Muscle of back (tissue), 3 donors: ENCODE measurements at regions not wholly inside any gene's neighbourhood (a gene's known extent, or its start where the extent isn't known, plus 50 kb on each side); places are given as distances from the start of the nearest gene placed in this dataset.

Source experiments
- DNase-seq, 3 donors: peaks; one replicate each; pipeline versions ENCODE4 v3.0.0 to v3.0.0-alpha.2; 2013

DNA sequence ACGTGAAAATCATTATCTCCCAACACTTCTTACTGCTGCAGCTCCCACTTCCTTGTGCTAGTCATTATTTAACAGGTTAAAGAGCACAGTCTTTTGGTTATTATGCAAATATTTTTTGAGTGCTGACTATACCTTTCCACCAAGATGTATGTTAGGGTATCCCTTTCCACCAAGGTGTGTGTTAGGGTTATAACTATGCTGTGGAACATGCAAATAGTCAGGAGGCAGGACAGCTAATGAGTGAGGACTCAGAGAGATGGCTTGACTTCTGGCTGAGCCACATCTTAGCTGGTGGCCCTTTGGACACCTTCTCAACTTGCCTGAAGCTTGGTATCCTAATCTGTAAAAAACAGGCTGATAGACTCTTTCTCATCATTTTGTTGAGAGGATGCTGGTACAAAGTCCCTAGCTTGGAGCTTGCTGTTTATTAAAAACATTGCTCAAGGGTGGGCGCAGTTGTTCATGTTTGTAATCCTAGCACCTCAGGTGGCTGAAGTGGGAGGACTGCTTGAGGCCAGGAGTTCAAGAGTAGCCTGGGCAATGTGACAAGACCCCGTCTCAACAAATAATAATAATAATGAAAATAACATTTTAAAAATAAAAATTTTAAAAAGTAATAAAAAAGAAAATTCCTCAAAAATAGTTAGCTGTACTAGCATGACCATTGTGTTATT, 160.5 kb upstream of the ADAMTS9 start:
- DNase-seq: no peak

DNA sequence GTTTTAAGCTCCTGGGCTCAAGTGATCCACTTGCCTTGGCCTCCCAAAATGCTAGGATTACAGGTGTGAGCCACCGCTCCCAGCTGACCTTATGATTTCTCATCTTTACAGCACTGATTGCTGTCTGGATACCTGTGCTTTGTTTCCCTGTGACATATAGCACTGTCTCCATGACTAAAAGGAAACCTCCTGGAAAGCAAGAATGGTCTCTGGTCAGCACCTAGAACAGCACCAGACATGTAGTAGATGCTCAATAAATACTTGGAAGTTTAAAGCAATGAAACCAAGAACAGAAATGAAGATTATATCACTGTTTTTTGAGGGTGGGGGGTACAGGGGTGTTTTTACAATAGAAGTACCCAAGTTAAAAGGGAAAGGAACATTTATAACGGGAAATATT, 156.8 kb upstream of the ADAMTS9 start:
- no peak for DNase-seq

DNA sequence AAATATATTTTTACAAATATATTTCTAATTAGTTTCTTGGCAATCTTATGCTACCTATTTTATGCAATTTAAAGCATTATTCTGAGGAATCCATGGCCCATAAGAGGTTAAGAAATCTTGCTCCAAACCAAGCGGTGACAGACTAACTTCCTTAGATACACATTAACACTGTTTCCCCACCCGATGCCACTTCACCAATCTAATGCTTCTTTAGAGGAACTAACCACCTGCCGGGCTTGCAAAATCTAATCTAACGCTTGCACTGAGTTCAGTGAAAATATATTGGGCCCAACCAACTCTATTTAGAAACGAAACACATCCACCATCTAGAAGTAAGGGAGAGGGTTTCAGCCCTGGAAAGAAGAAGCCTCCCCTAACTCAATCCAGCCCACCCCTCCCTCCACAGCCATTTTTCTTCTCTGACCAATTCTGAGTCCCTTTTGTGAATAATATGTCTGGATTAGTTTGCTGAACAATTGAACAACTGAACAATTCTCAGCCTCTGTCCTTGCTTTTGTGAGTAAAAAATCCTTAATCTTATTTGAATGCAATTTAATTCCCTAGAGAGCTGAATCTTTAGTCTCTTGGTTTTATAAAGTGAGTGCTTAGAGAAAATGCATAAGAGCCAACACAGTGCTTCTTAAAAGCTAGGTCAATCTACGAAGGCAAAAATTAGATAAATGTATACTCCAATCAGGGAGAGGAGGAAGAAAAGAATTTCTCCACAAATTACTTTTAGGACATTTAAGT, 150.4 kb upstream of the ADAMTS9 start:
- no peak for DNase-seq

DNA sequence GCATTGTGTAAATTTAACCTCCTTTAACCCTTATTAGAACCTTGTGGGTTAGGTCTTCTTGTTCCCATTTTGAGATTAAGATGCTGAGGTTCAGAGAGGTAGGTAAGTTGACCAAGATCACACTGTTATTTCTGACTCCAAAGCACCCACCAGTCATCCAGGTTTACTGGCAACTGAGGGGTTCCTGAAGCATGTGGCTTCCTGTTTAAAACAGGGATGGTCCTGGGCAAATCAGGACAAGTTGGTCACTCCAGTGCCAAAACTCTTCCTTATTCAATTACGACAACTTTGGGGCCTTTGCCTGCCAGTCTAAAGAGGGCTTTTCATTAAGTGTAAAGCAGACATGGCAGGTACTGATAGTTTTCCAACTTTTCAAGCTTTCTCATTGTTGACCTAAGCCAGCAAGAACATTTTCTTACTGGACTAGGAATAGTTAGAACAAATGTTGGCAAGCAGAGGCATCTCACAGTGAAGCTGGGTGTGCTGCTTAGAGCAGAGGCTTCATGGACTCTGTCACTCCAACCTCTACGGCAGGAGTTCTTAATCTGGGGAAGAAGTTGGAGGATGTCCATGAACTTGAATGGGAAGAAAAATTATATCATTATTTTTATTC, 149.4 kb upstream of the ADAMTS9 start:
- no peak for DNase-seq

DNA sequence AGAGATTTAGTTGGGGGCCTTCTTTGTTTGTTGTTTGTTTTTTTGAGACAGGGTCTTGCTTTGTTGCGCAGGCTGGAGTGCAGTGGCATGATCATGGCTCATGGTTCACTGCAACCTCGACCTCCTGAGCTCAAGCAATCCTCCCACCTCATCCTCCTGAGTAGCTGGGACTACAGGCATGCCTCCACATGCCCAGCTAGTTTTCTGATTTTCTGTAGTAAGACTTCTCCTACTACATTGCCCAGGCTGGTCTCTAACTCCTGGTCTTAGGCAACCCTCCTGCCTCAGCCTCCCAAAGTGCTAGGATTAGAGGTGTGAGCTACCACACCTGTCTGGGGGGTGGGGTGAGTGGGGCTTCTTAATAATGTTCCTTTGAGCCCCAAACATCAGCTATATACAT, 148.3 kb upstream of the ADAMTS9 start:
- DNase-seq: no peak

DNA sequence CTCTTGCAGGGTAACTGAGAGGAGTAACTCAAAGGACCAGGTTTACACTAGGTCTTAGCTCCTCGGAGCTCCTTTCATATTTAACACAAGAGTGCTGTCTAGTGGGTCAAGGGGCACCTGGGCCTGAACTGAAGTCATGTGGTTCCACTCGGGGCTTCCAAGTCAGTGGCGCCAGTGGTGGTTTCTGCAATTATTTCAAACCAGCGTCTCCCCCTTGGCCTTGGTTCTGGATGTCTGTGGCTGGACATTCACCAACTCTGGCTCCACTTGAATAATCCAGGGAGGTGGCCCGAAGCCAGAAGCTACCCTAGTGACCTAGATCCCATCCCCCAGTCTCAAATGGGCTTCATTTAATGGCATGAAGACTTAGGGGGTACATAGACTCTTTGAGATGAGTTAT, 144.3 kb upstream of the ADAMTS9 start:
- no peak for DNase-seq

DNA sequence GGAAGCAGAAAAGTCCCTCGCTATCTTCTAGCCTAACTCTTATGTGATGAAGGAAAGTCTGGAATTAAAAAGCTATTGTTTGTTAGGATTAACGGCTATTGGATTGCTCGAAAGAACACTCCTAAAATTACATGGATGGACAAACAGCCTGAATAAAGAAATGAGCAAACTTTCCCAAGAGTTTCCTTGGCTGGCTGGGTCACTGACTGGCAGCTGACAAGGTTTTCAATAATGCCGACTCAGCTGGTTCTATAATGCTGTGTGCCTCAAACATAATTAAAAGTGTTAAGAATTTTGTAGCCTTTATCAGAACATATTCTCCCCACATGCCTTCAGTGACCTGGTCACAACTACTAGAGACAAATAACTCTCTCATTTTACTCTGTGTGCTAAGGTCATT, 142.9 kb upstream of the ADAMTS9 start:
- no peak for DNase-seq

DNA sequence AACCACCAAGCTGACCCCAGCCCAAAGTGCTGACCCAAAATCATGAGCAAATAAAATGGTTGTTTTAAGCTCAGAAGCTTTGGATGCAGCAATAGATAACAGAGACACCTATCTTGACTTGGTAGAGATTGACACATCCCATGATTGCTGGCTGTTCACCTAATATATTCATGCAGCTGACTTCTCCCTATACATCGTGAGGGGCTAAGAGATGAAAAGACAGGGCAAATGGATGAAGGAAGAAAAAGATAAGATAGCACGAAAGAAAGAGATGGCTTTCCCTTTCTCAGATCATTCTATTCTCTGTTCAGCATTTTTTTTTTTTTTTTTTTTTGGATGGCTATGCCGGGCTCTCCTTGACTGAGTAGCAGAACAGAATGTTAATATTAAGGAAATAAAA, 141.5 kb upstream of the ADAMTS9 start:
- DNase-seq: no peak

DNA sequence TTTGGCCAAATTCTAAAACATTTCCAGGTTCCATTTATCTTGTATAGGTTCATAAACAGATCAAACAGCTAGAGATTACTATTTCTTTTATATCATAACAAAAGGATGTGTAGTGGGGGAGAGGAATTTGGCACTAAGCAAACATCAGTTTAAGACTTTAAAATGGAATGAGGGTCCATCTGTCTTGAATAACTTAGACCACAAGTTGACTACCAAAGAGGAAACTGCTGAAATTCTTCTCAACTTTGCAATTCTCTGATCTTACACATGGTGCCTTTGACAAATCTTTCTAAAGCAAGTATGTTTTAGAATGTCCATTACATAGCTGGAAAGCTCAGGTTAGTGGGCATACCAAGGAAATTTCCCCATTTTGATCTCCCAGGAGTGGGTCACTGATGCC, 140.5 kb upstream of the ADAMTS9 start:
- no peak for DNase-seq

DNA sequence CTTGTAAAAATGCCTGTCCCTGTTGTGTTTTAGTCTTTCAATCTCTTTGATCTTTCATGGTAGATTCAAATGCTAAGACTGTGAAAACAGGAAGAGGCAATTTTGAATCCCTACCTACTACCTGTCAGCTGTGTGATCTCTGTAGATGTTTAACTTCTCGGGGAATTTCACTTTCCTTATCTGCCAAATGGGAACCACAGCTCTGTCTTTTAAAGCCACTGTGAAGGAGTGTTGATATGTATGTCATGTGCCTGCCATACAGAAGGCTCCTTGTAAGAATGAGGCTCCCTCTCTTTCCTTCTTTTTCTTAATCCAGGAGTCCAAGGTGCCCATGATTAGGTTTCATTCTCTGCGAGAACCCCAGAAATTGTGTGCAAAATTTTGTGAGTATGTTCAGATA, 139.6 kb upstream of the ADAMTS9 start:
- no peak for DNase-seq

DNA sequence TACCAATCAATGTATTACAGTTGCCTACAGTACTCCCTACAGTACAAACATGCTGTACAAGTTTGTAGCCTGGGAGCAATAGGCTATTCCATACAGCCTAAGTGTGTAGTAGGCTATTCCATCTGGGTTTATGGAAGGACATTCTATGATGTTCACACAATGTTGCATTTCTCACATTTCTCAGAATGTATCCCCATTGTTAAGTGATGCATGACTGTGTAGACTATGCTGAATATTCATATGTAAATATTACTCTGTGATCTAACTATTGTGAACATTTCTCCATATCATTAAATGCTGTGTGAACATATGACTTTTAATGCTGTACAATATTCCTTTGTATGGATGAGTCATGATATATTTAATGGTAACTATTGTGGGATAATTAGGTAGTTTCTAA, 139.2 kb upstream of the ADAMTS9 start:
- no peak for DNase-seq

DNA sequence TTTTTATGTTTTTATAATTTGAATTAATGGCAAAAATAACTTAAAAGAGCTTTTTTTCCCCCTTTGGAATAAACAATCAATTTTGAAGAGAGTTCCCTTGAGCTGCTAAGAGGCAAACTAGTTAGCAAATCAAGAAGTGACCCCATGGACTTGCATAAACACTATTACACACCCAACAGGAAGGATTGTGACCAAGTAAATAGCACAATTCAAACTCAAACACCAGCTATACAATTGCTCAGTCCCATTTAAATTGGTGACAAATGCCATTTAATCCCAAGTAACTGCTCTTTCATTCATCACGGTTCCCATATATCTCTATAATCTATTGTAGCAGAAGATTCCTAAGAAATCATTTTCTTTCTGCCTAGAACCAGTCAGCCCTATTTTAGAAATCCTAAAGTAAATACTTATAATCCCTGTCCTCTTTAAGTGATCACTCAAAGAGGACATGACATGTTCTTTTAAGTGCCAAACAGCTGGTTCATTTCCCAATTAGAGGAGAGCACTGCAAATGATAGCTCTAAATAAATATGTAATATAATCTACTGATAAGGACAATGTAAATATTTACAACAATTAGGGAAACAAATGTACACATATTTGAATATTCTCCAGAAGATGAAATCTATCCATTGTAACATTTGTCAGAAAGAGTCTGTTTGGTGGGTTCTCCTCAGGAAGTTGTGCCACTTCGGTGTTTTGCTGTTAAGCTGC, 137.8 kb upstream of the ADAMTS9 start:
- no peak for DNase-seq

DNA sequence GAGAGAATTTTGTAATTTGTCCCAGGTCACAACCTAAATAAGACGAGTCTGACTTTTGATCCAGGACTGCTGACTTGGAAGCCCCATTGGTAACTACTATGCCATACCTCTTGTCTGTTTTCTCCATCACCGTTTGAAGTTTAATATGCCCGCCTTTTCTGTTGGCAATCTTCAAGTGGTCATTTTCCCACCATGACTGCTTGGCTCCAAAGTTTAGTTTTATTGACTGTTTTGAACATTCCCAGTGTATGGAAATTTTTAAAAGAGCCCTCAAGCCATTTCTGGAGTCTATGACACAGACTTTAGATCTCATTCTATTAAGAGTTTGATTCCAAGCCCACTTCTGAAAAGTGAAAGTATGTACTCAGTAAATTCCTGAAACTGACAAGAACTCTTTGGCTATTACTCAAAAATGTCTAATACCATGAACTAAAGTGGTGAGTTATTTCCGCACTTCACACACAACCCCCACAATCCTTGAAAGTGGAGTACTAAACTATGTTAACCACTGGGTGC, 136.7 kb upstream of the ADAMTS9 start:
- peak in 1 of 3 donors; percentile 57 for DNase-seq

DNA sequence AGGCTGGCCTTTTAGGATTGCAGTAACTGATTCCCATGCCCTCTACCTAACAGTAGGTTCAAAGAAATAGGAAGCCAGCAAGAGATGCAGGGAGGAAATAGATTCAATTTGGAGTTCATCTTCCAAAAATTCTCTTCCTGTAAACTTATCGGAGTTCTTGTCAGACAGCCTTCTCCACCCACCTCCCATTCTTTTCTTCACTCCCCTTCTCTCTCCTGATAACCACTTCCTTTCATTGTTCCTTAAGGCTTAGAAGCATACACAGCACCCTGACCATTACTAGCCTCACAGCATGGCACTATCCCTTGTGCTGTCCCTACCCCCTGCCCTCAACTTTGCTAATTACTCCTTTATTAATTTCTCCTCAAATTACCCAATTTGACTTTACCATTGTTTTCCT, 130.4 kb upstream of the ADAMTS9 start:
- no peak for DNase-seq

DNA sequence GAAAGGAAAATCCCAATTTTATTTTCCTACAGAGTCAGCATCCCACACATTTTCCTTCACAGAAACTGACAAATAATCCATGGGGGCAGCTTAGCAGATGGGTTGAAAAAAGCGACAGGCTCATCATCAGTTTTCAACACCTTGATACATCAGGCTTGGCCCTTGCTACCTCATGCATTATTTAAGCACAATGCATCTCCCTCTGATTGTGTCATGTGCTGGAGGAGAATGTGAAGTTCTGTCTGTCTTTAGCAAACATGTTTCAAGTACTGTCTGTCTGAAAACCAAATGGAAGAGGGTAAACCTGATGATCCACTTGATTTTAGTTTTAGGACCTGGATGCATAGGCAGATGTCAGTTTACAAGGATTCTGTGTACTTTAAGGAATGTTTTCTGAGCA, 128.6 kb upstream of the ADAMTS9 start:
- DNase-seq: peak in 1 of 3 donors; percentile 43

DNA sequence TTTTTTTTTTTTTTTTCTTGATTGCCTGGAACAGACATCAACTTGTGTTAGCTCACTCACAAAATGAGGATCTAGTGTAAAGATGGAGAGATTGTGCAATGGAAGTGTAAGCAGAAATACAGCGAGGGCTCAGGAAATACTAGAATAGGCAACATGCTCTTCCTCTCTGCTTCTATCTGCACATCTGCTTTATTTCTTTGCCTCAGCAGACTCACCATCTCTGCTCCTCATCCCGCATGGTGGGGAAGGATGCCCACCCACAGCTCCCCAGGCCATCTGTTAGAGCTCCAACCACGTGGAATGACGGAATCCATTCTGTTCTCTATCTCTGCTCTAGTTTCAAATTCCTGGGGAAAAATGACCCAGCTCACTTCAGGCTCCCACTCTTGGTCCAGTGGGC, 128.0 kb upstream of the ADAMTS9 start:
- DNase-seq: peak in 1 of 3 donors; percentile 57

DNA sequence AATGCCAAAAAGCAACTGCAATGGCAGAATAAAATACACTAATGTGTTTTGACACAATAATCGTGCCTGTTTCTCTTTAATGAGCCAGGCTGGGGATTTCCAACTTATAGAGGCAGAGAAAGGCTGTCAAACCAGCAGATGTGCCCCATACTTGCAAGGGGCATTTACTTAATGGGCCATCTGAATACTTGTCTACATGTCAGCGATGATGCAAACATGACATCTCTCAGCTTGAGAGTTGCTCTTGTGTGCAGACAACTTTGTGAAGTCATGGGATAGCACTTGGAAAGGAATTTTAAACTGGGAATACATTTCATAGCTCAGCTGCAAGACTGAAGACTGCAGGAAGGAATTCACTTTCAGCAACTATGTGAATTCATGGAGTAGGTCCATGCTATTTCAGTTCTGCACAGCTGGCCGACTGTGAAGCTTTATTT, 127.4 kb upstream of the ADAMTS9 start:
- peak; percentile 86 to 95 (median 87) for DNase-seq

DNA sequence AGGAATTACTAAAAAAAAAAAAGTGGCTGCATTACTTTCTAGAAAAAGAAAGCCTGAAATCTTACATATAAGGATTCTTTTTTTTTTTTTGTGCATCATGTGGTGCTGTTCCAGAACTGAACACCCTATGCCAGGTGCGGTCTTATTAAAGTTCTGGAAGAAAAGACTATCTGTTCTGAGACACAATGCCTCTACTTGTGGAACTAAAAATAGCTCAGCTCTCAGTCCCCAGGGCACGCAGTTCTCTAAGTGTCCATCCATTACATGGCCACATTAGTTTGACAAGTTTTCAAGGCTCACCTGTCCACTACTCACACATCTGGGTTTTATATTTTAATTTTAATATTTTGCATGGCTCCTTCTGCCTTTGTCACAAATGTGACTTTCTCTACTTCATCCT, 126.6 kb upstream of the ADAMTS9 start:
- DNase-seq: peak in 2 of 3 donors; percentile 51 to 78

DNA sequence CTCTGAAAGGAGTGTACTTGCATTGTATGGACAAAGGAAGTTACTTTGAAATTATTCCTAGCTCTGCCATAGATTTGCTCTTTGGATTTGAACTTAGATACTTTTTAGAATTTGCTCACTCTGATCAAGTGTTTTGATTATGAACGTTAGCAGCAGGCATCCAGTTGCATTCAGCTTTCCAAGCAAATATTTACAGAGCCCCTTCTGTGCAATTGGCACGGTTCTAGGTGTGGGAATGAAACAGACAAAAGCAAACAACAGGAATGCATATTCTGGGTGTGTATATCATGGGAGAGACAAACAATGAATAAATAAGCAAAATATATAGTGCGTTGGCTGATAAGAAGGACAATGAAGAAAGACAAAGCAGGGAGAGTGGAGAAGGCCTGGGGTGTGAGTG, 125.5 kb upstream of the ADAMTS9 start:
- DNase-seq: no peak

DNA sequence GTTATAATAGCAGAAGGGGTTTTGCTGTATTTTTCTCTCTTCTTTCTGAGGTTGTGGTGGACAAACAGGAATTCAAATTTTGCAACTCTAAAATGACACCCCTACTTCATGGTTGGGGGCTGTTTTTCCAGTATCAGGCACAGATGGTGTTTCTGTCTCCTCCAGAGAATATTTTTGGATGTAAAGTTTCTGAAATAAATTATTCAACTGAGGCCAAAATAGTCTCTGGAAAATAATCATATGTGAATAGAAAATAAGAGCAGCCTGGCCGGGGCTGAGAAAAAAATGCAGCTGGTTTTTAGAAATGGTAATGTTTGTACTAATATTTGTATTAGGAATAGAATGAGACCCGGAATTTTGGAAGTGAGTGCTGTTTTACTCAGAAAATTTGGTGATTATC, 121.3 kb upstream of the ADAMTS9 start:
- peak in 2 of 3 donors; percentile 34 to 72 for DNase-seq

DNA sequence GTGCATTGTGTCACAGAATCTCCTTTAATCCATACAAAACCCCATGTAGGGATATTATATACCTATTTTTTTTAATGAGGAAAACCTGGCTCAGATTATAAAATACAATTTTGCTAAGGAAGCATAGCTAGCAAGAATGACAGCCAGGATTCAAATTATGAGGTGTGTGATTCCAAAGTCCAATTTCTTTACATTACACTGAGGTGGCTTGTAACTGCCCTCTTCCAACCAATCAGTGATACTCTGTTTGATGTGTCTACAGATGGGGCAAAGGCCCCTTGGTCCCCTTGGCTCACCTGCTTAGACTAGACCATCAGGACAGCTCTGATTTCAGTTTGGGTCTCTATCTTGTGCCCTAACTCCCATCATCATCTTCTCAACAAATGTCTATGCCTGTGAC, 120.3 kb upstream of the ADAMTS9 start:
- DNase-seq: no peak
